Endothelial cell of umbilical vein (primary cell): ENCODE measurements at regions not wholly inside any gene's neighbourhood (a gene's known extent, or its start where the extent isn't known, plus 50 kb on each side); places are given as distances from the start of the nearest gene placed in this dataset.

Experiments used
- BruUV-seq: library from RNA; stranded (reverse); fragments of 400-500 nt; replicated peaks from 2 replicates; lab custom pipeline; 2021; lab: Mats Ljungman, UMichigan
- CTCF ChIA-PET: fragments of 300-600, 350-600 bp; sonication (Branson Sonifier 250); formaldehyde crosslinking; loops from one replicate; lab custom pipeline; 2021; ENCODE audit warnings: antibody characterized with exemption, inconsistent platforms; lab: Charles Lee
- POLR2A ChIA-PET: fragments of 300-600, 350-600 bp; sonication (Branson Sonifier 250); formaldehyde crosslinking; loops from one replicate; lab custom pipeline; 2021; ENCODE audit warnings: antibody characterized with exemption, inconsistent platforms; lab: Charles Lee
- DNase-seq: peaks from one replicate; pipeline ENCODE4 v3.0.0-alpha.2; 2011; ENCODE audit warnings: low read depth, low spot score
- FAIRE-seq: peaks from 2 replicates; lab custom pipeline; 2011; peaks lifted over from hg19 to GRCh38; lab: Jason Lieb, UNC
- H2AFZ ChIP-seq: 2 replicates; pipeline ENCODE4 v1.6.0; 2012; ENCODE audit warnings: low read depth, low read length, control low read depth, inconsistent platforms
- H3K27ac ChIP-seq: 2 replicates; pipeline ENCODE4 v1.5.1; 2011; ENCODE audit warnings: low read depth, mild to moderate bottlenecking, control low read depth, low read length, moderate library complexity; ENCODE audit not compliant: insufficient read depth
- H3K27me3 ChIP-seq, 2 experiments: 2 replicates each; pipeline versions ENCODE4 v1.6.0 to v1.6.1; 2011; ENCODE audit warnings: low read length in 2 of 2, mixed read lengths in 1 of 2; ENCODE audit not compliant: control insufficient read depth in 2 of 2, insufficient read depth in 2 of 2
- H3K36me3 ChIP-seq, 2 experiments: 2 replicates in 1 of 2; 3 replicates in 1 of 2; pipeline ENCODE4 v1.5.1; 2011; ENCODE audit warnings: low read length in 2 of 2, mild to moderate bottlenecking in 1 of 2, moderate library complexity in 1 of 2; ENCODE audit not compliant: control insufficient read depth in 2 of 2, insufficient read depth in 2 of 2; ENCODE audit errors: extremely low read depth in 1 of 2
- H3K4me1 ChIP-seq: 3 replicates; pipeline ENCODE4 v1.5.1; 2011; ENCODE audit warnings: mild to moderate bottlenecking, low read length; ENCODE audit not compliant: control insufficient read depth, insufficient read depth; ENCODE audit errors: extremely low read depth
- H3K4me2 ChIP-seq: 2 replicates; pipeline ENCODE4 v1.6.1; 2011; ENCODE audit warnings: low read length, control low read depth, mixed read lengths; ENCODE audit not compliant: insufficient read depth
- H3K4me3 ChIP-seq, 3 experiments: fragments of 200-600 bp in 1 of 3; sonication (generic), shearing (Covaris generic) in 1 of 3; replicated peaks in 1 of 3; 2 replicates each; pipeline ENCODE4 v1.5.1; 2011 to 2016; ENCODE audit warnings: control low read depth in 3 of 3, low read length in 3 of 3, mild to moderate bottlenecking in 2 of 3, inconsistent platforms in 1 of 3, low read depth in 1 of 3, moderate library complexity in 1 of 3; ENCODE audit not compliant: insufficient read depth in 1 of 3
- H3K79me2 ChIP-seq: 2 replicates; pipeline ENCODE4 v1.6.0; 2012; ENCODE audit warnings: low read length, inconsistent platforms; ENCODE audit not compliant: control insufficient read depth, insufficient read depth
- H3K9ac ChIP-seq: replicated peaks from 2 replicates; pipeline ENCODE3; 2011; ENCODE audit warnings: low read length, control low read depth; ENCODE audit not compliant: insufficient read depth; ENCODE audit errors: extremely low read depth
- H3K9me1 ChIP-seq: replicated peaks from 3 replicates; pipeline ENCODE4 v1.6.0; 2011; ENCODE audit warnings: mild to moderate bottlenecking, low read length; ENCODE audit not compliant: control insufficient read depth, insufficient read depth; ENCODE audit errors: extremely low read depth
- H3K9me3 ChIP-seq: replicated peaks from 2 replicates; pipeline ENCODE4 v1.5.1; 2012; ENCODE audit warnings: low read length, inconsistent platforms; ENCODE audit not compliant: control insufficient read depth, insufficient read depth
- H4K20me1 ChIP-seq: replicated peaks from 2 replicates; pipeline ENCODE3; 2011; ENCODE audit warnings: mild to moderate bottlenecking, low read length; ENCODE audit not compliant: control insufficient read depth, insufficient read depth; ENCODE audit errors: extremely low read depth
- EZH2 ChIP-seq: IDR thresholded peaks from 2 replicates; pipeline ENCODE4 v1.6.1; 2012; ENCODE audit warnings: borderline replicate concordance, low read depth, mild to moderate bottlenecking, moderate library complexity, low read length, inconsistent platforms; ENCODE audit not compliant: severe bottlenecking
- FOS ChIP-seq: IDR thresholded peaks from 2 replicates; pipeline ENCODE4 v1.6.1; 2011; ENCODE audit warnings: mild to moderate bottlenecking, low read length, moderate library complexity, borderline replicate concordance; ENCODE audit not compliant: insufficient read depth
- GATA2 ChIP-seq: IDR thresholded peaks from 2 replicates; pipeline ENCODE4 v1.7.0; 2011; ENCODE audit warnings: low read depth, mild to moderate bottlenecking, moderate library complexity, mixed read lengths, low read length; ENCODE audit not compliant: insufficient read length, insufficient read depth
- JUN ChIP-seq: IDR thresholded peaks from 2 replicates; pipeline ENCODE4 v1.6.1; 2011; ENCODE audit warnings: borderline replicate concordance, low read depth; ENCODE audit not compliant: insufficient read length, insufficient read depth
- MAX ChIP-seq: IDR thresholded peaks from 2 replicates; pipeline ENCODE4 v1.6.1; 2011; ENCODE audit not compliant: insufficient read depth, insufficient read length
- MYC ChIP-seq: IDR thresholded peaks from one replicate; pipeline ENCODE4 v1.6.1; 2011; ENCODE audit warnings: mild to moderate bottlenecking, low read depth, low read length
- POLR2A ChIP-seq: IDR thresholded peaks from 2 replicates; pipeline ENCODE4 v1.6.1; 2012; ENCODE audit warnings: low read depth, mild to moderate bottlenecking, control low read depth, low read length
- POLR2AphosphoS5 ChIP-seq: IDR thresholded peaks from 2 replicates; pipeline ENCODE4 v1.6.1; 2012; ENCODE audit warnings: low read depth, mild to moderate bottlenecking, control low read depth, low read length, moderate library complexity; ENCODE audit not compliant: insufficient read depth
- dilution Hi-C: fragments of 300-500 bp; cut with MboI; formaldehyde crosslinking; loops from one replicate; pipeline ENCODE4 v1.15.0; 2019; ENCODE audit warnings: low sequenced_read_pairs; ENCODE audit not compliant: extremely low pct_ligation_motif_present
- intact Hi-C: fragments of 100-400 bp; cut with micrococcal nuclease; formaldehyde crosslinking; loops from one replicate; pipeline ENCODE4 v1.10.0; 2022

GRCh38 chr6:98131290-98131990 lies 702.9 kb upstream of the POU3F2 start:
- BruUV-seq = no TSS peak
- ChIA-PET CTCF (no interaction called here), POLR2A (no interaction called here)
- dilution Hi-C loops (no loop called here), intact Hi-C loops (no loop called here)
- Histone ChIP-seq H3K9me3 (no peaks in the 10 kb centered on the region), H3K27me3 (no peaks in the 10 kb centered on the region), H2AFZ (no peak overlapping the region), H3K9me1 (no peaks in the 10 kb centered on the region), H3K79me2 (no peaks in the 10 kb centered on the region), H3K9ac (no peak overlapping the region), H3K4me2 (no peak overlapping the region), H3K36me3 (no peaks in the 10 kb centered on the region), H3K4me3 (no peak overlapping the region), H3K4me1 (no peaks in the 10 kb centered on the region), H4K20me1 (no peaks in the 10 kb centered on the region), H3K27ac (no peak overlapping the region)
- DNase-seq (no peak), FAIRE-seq (no peak)
- TF ChIP-seq POLR2AphosphoS5 (no peak), GATA2 (no peak), MYC (no peak), MAX (no peak), POLR2A (no peak), EZH2 (no peak), JUN (no peak), FOS (no peak)

DNA sequence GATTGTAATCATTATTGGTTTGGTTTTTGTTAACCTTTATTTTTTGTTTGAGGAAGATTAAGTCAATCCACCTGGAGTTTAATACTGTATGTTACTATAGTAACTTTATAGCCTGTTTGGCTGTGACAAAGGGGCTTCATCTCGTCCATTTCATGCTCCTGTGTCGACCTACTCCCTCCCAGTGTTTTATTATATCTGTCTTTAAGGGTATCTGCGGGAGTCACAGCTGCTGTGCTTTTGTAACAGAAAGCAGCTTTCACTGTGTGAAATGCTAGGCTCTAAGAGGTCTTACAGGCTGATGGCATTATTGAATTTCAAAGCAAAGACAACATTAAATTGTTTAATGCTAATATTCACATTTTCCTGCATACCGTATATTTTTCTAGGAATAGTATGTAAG lies 698.0 kb upstream of the POU3F2 start:
- POLR2A ChIA-PET = no interaction called here
- TF ChIP-seq JUN (no peak), EZH2 (no peak), MYC (no peak), MAX (no peak), FOS (no peak), GATA2 (no peak), POLR2AphosphoS5 (no peak)
- Histone ChIP-seq H4K20me1 (no peaks in the 10 kb centered on the region), H2AFZ (no peak overlapping the region), H3K4me2 (no peak overlapping the region), H3K27ac (no peak overlapping the region), H3K36me3 (no peaks in the 10 kb centered on the region), H3K4me3 (no peak overlapping the region), H3K9me1 (no peaks in the 10 kb centered on the region), H3K79me2 (no peaks in the 10 kb centered on the region), H3K9me3 (no peaks in the 10 kb centered on the region), H3K9ac (no peak overlapping the region), H3K4me1 (no peaks in the 10 kb centered on the region), H3K27me3 (no peaks in the 10 kb centered on the region)
- intact Hi-C loops (no loop called here), dilution Hi-C loops (no loop called here)
- FAIRE-seq (no peak), DNase-seq (no peak)
- CTCF ChIA-PET = no interaction called here
- no TSS peak for BruUV-seq
